Glutamatergic neuron (in vitro differentiated cells): ENCODE measurements at regions not wholly inside any gene's neighbourhood (a gene's known extent, or its start where the extent isn't known, plus 50 kb on each side); places are given as distances from the start of the nearest gene placed in this dataset.

Experiments used
- DNase-seq: peaks from one replicate; pipeline ENCODE4 v3.0.0; 2022
- H3K27ac Mint-ChIP-seq: one replicate; pipeline ENCODE4 v1.8.0; 2020; ENCODE audit warnings: mild to moderate bottlenecking, mixed read lengths, inconsistent platforms; ENCODE audit not compliant: unreplicated experiment
- H3K27me3 Mint-ChIP-seq: one replicate; pipeline ENCODE4 v1.8.0; 2020; ENCODE audit warnings: mild to moderate bottlenecking, moderate library complexity, mixed read lengths, inconsistent platforms; ENCODE audit not compliant: unreplicated experiment
- H3K36me3 Mint-ChIP-seq: one replicate; pipeline ENCODE4 v1.8.0; 2020; ENCODE audit warnings: mild to moderate bottlenecking, mixed read lengths, inconsistent platforms; ENCODE audit not compliant: unreplicated experiment
- H3K4me1 Mint-ChIP-seq: one replicate; pipeline ENCODE4 v1.8.0; 2020; ENCODE audit warnings: mild to moderate bottlenecking, low read depth, mixed read lengths, inconsistent platforms; ENCODE audit not compliant: unreplicated experiment
- H3K4me3 Mint-ChIP-seq: one replicate; pipeline ENCODE4 v1.8.0; 2020; ENCODE audit warnings: mild to moderate bottlenecking, mixed read lengths, inconsistent platforms; ENCODE audit not compliant: unreplicated experiment
- H3K9me3 Mint-ChIP-seq: one replicate; pipeline ENCODE4 v1.8.0; 2020; ENCODE audit warnings: mild to moderate bottlenecking, moderate library complexity, mixed read lengths, inconsistent platforms; ENCODE audit not compliant: unreplicated experiment
- TF ChIP-seq, protein P1 (sequence below): fragments of 200-600 bp; sonication (generic); IDR thresholded peaks from one replicate; pipeline ENCODE4 v1.5.0; 2021; ENCODE audit not compliant: partially characterized antibody, unreplicated experiment

DNA sequence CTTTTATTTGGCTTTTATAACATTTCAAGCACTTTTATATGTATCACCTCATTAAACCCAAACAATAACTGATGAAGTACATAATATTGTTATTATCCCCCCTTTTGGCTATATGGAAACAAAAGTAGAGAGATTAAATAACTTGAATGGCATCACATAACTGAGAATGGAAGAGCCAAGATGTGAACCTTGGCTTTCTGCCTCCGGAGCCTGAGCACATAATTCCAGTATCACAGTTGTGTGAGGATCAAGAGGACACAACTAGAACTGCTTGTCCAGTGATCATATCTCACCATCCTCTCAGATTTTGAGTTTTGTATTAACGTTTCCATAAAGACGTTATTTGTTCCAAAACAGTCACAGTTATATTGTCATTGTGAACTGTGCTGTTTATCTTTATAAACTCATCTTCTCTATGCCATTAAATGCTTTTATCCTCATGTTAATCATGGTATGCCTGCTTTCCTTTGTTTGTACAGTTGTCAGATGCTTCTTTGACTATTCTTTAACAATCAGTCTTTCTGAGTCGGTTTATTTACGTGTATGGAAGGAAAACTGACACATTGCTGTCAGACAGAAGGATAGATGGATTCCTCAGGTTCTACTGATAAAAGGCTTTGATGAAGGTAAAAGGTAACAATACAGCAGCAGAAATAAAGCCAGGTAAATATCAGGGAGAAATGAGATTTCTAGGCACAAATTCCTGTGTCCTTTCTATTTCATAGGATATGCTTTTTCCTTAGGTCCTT, 92.0 kb upstream of the FAM13C start:
- peak overlapping the region; percentile 50 for H3K27ac Mint-ChIP-seq
- TF ChIP-seq, protein P1, sequence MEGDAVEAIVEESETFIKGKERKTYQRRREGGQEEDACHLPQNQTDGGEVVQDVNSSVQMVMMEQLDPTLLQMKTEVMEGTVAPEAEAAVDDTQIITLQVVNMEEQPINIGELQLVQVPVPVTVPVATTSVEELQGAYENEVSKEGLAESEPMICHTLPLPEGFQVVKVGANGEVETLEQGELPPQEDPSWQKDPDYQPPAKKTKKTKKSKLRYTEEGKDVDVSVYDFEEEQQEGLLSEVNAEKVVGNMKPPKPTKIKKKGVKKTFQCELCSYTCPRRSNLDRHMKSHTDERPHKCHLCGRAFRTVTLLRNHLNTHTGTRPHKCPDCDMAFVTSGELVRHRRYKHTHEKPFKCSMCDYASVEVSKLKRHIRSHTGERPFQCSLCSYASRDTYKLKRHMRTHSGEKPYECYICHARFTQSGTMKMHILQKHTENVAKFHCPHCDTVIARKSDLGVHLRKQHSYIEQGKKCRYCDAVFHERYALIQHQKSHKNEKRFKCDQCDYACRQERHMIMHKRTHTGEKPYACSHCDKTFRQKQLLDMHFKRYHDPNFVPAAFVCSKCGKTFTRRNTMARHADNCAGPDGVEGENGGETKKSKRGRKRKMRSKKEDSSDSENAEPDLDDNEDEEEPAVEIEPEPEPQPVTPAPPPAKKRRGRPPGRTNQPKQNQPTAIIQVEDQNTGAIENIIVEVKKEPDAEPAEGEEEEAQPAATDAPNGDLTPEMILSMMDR: no peak
- H3K4me3 Mint-ChIP-seq: no peak overlapping the region
- DNase-seq: no peak
- H3K36me3 Mint-ChIP-seq: no peaks in the 10 kb centered on the region
- peaks cover 2% of the 10 kb centered on the region for H3K9me3 Mint-ChIP-seq
- H3K27me3 Mint-ChIP-seq: no peaks in the 10 kb centered on the region
- no peaks in the 10 kb centered on the region for H3K4me1 Mint-ChIP-seq

DNA sequence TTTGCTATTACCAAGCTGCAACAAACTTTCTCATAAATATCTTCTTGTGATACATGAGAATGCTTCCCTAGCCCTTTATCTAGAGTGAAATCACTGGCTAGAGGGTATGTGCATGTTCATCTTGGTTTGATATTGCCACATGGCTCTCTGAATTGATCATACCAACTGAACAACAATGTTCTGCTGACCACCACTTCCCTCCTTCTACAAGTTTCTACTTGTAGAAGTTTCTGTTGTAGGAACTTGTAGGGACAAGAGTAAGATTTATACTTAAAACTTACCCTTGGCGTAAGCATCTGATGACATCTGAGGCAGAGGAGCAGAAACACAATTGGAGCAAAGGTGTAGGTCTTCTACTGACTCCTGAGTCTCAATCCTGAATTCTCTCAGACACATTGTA, 86.3 kb upstream of the FAM13C start:
- Mint-ChIP-seq H3K36me3 (no peaks in the 10 kb centered on the region), H3K4me3 (no peak overlapping the region), H3K27ac (no peak overlapping the region), H3K9me3 (peaks cover 2% of the 10 kb centered on the region), H3K4me1 (no peaks in the 10 kb centered on the region), H3K27me3 (no peaks in the 10 kb centered on the region)
- TF ChIP-seq, protein P1: no peak
- no peak for DNase-seq

DNA sequence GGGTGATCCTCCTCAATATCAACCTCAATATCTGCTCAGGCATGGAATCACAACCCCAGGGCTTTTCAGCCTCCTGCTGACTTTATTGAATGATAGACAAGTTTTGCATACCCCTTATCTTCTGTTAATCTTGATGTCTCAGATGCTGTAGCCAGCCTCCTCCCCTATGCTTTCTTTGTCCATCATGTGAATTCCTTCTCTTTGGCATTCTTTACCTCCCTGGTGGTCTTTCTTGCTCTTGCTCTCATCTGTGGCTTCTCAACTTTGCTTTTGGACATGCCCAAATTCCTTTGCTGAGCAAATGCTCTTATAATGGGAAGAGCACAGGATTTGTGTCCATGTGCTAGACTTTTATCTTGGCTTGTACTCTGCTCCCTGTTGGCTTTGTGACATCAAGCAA, 73.4 kb upstream of the FAM13C start:
- no peaks in the 10 kb centered on the region for H3K9me3 Mint-ChIP-seq
- no peaks in the 10 kb centered on the region for H3K27me3 Mint-ChIP-seq
- no peak overlapping the region for H3K27ac Mint-ChIP-seq
- no peak for DNase-seq
- H3K4me1 Mint-ChIP-seq: no peaks in the 10 kb centered on the region
- TF ChIP-seq, protein P1: no peak
- H3K36me3 Mint-ChIP-seq: no peaks in the 10 kb centered on the region
- no peak overlapping the region for H3K4me3 Mint-ChIP-seq

DNA sequence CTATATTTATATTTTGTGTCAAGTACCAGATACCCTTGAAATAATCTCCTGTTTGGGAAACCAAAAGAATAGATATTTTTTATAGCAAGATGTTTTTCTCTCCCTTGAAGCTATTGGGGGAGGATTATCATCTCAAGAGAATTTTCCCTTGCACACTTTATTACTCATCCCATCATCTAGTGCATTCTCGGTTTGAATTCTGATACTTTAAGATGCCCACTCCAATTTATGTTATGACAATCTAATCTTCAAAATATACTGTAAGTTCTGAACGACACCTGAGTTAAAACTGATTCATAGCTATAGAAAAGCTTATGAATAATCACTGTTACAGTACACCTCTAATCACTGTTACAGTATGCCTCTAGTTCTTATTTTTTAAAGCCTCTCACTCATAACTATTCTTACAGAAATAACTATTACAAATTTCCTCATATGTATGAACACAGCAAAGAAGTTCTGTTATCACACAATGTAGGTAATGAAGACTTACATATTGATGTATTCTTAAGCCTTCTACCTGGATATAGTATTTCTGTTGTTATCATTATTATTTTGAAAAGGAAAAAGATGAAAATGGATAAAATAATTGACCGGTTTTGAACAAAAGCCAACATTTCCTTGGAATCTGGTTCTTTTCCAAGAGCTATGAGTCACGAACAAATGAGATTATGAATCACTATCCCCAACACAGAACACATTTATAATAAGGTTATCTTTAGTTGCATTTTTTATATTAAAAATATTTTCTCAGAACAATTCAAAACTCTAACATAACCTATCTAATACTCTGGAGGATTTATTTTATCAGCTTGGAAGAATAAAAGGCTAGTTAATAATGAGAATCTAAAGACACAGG, 72.3 kb upstream of the FAM13C start:
- no peaks in the 10 kb centered on the region for H3K27me3 Mint-ChIP-seq
- no peaks in the 10 kb centered on the region for H3K36me3 Mint-ChIP-seq
- no peaks in the 10 kb centered on the region for H3K9me3 Mint-ChIP-seq
- H3K27ac Mint-ChIP-seq: no peak overlapping the region
- no peaks in the 10 kb centered on the region for H3K4me1 Mint-ChIP-seq
- no peak for DNase-seq
- TF ChIP-seq, protein P1: no peak
- H3K4me3 Mint-ChIP-seq: no peak overlapping the region
